Neural cell (in vitro differentiated cells): ENCODE measurements at regions not wholly inside any gene's neighbourhood (a gene's known extent, or its start where the extent isn't known, plus 50 kb on each side); places are given as distances from the start of the nearest gene placed in this dataset.

Experiments used
- POLR2AphosphoS5 ChIP-seq: IDR thresholded peaks from 2 replicates; pipeline ENCODE4 v1.6.1; 2012
- TF ChIP-seq, protein P1 (sequence below): fragments of 450-650 bp; IDR thresholded peaks from 2 replicates; pipeline ENCODE4 v1.5.1; 2014; ENCODE audit warnings: antibody characterized with exemption, mild to moderate bottlenecking, moderate library complexity; ENCODE audit not compliant: poor library complexity, severe bottlenecking

GRCh38 chr18:29883114-29883513 lies 1159.4 kb downstream of the DSC3 start:
- TF ChIP-seq POLR2AphosphoS5 = no peak
- TF ChIP-seq, protein P1, sequence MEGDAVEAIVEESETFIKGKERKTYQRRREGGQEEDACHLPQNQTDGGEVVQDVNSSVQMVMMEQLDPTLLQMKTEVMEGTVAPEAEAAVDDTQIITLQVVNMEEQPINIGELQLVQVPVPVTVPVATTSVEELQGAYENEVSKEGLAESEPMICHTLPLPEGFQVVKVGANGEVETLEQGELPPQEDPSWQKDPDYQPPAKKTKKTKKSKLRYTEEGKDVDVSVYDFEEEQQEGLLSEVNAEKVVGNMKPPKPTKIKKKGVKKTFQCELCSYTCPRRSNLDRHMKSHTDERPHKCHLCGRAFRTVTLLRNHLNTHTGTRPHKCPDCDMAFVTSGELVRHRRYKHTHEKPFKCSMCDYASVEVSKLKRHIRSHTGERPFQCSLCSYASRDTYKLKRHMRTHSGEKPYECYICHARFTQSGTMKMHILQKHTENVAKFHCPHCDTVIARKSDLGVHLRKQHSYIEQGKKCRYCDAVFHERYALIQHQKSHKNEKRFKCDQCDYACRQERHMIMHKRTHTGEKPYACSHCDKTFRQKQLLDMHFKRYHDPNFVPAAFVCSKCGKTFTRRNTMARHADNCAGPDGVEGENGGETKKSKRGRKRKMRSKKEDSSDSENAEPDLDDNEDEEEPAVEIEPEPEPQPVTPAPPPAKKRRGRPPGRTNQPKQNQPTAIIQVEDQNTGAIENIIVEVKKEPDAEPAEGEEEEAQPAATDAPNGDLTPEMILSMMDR = no peak
